Jurkat, Clone E6-1 (cell line): ENCODE measurements at regions not wholly inside any gene's neighbourhood (a gene's known extent, or its start where the extent isn't known, plus 50 kb on each side); places are given as distances from the start of the nearest gene placed in this dataset.

Experiments
- DNase-seq: peaks from one replicate; pipeline ENCODE4 v3.0.0-alpha.2; 2011; ENCODE audit warnings: low read depth, low spot score
- H3K4me3 ChIP-seq: 2 replicates; pipeline ENCODE4 v1.5.1; 2011; ENCODE audit warnings: mild to moderate bottlenecking, low read length, control low read depth, moderate library complexity

- no peak overlapping the region for H3K4me3 ChIP-seq
- DNase-seq: no peak
Observed at GRCh38 chr3:28711293-28711692, 362.7 kb upstream of the AZI2 start.

DNA sequence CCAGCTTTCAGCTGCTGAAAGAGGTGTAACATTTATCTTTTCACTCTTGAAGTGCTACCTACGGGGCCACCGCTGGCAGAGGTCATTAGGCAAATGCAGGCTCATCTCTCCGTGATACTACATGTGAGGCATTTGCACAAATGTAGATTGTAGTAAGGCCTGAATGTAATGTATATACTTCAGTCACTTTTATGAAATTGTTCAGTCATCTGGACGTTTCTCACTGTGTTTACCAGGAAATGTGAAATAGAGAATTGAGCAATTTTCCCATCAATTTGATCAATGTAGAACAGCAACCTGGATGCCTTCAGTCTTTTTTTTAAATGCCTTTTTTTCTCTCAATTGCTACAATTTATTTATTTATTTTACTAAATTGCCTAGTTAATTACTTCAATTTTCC lies 368.3 kb upstream of the AZI2 start:
- DNase-seq: no peak
- no peak overlapping the region for H3K4me3 ChIP-seq

GRCh38 chr3:28718074-28718849 lies 369.6 kb upstream of the AZI2 start:
- no peak for DNase-seq
- no peak overlapping the region for H3K4me3 ChIP-seq

GRCh38 chr3:28726840-28727239 lies 378.2 kb upstream of the AZI2 start:
- no peak overlapping the region for H3K4me3 ChIP-seq
- peak; percentile 18 for DNase-seq

GRCh38 chr3:28727307-28727706 lies 378.7 kb upstream of the AZI2 start:
- H3K4me3 ChIP-seq: no peak overlapping the region
- no peak for DNase-seq

DNA sequence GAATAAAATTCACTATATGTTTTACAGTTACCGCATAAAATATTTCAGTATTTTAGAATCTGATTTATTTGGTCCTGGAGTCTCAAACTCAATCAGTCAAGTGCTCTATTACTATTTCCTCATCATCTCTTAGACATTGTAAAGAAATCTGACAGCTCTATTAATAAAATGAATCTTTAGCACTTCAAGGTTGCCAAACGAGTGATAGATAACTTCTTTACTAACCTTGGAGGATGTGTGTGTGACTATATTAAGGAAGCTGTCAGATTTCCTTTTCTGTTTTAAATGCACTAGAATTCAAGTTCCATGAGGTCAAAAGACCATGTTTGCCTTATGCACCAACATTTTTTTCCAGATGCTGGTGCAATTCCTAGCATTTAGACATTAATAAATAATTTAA lies 389.8 kb upstream of the AZI2 start:
- no peak for DNase-seq
- H3K4me3 ChIP-seq: no peak overlapping the region

DNA sequence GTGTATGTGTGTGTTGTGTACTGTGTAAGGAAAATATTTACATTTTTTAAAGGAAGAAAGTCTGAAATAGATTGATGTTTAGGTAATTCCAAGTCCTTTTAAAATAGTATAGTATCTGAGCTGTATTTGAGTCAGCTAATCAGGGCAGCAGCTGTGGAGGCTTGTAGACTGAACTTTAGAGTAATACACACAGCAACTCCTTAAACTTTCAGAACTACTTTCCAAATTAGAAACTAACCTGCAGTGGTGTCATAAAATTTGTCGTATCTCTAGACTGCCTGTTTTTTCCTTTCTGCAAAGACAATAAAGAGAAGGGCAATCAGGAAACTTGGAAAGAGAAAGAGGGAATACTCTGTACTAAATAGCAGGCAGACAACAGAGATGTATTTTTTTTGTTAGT lies 391.0 kb upstream of the AZI2 start:
- no peak for DNase-seq
- H3K4me3 ChIP-seq: no peak overlapping the region

DNA sequence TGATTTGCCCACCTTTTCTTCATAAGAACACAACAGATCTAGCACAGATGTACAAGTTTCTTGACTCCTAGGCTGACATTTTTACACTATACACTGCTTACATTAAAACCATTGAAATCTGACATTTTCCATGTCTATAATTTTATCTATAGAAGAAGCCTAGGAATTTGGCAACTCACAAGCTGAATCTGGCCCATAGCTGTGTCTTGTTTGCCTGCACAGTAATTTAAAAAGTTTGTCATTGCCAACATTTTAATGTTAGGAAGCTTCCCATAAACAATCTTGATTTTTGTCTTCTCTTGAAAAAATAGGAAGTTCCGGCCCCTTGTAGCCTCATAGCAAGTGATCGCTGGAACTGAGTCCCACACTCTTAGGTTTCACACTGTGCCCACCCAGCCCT lies 394.6 kb upstream of the AZI2 start:
- DNase-seq: no peak

DNA sequence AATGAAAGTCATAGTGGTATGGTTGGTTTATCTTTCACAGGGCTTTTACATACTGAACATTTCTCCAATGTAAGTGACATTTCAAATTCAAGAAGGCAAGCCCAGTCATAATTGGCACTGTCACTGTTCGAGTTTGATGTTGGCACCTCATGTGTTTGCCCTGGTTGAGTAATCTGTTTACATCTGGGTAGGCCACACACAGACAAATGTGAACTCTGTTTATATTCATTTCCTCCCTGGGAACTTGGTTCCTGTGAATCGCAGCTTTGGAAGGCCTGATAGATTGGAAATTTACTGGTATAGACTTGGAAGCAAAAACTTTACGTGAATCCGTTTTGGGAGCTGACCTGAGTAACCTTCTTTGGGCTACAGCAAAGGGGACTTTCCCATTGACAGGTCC lies 395.2 kb upstream of the AZI2 start:
- no peak overlapping the region for H3K4me3 ChIP-seq
- DNase-seq: no peak

More for the DNA sequence above, 394.6 kb upstream of the AZI2 start:
- H3K4me3 ChIP-seq: no peak overlapping the region

- no peak overlapping the region for H3K4me3 ChIP-seq
- no peak for DNase-seq
Observed at GRCh38 chr3:28745436-28745835, 396.8 kb upstream of the AZI2 start.

DNA sequence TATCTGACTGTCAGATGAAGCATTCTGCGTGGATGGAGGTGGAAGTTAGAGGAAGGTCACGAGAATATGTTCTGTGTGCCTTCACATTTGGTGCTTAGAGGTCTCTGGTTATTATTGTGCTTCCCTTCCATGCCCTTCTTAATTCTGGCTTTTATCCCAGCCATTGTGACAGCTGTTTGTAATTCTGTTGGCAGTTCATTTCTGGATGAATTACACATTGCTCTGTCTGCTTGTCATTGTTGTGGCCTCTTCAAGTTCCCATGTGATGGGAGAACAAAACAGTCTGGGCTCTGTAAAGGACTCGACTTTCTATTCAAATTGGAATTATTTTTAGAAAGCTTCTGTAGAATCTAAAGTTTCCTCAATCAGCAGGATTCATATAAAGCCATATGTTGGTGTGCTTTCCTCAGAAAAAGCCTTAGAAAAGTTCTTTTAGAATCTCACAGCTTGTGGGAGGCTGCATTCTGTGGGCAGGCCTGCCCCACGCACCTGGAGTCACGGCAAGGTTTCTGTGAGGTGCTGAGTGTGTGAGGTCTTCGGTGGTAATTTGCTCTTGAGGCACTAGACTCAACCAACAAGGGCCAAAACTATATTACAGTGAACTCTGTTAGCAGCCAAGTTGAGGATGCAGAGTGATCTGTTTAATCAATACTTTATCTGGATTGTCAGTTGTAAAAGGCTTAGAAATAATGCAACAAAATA lies 397.4 kb upstream of the AZI2 start:
- DNase-seq: no peak
- no peak overlapping the region for H3K4me3 ChIP-seq

- H3K4me3 ChIP-seq: no peak overlapping the region
- no peak for DNase-seq
Observed at GRCh38 chr3:28746990-28747389, 398.4 kb upstream of the AZI2 start.

DNA sequence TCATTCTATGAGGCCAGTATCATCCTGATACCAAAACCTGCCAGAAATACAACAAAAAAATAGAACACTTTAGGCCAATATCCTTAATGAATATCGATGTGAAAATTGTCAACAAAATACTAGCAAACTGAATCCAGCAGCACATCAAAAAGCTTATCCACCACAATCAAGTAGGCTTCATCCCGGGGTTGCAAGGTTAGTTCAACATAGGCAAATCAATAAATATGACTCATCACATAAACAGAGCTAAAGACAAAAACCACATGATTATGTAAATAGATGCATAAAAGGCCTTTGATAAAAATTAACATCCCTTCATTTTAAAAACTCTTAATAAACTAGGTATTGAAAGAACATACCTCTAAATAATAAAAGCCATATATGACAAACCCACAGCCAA lies 403.2 kb upstream of the AZI2 start:
- H3K4me3 ChIP-seq: no peak overlapping the region

GRCh38 chr3:28752290-28752689 lies 403.7 kb upstream of the AZI2 start:
- no peak overlapping the region for H3K4me3 ChIP-seq
- no peak for DNase-seq

More for the DNA sequence above, 403.2 kb upstream of the AZI2 start:
- no peak for DNase-seq

DNA sequence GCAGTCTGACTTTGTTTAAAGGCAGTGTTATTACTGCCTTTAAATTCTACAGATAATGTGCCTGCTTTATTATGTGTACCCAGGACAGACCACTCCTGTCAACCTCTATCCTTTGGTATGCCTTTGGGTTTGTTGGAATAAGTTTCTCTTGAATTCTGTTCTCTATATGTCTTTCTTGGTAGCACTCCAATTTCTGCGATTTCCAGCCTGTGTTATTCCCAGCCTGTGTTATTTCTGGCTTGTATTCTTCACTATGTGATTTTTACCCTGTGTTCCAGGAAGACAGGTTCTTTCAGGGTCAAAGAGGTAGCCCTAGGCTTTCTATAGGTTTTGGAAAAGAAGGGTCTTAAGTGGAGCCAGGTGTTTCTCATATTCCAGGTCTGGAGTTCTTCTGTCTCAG lies 407.4 kb upstream of the AZI2 start:
- H3K4me3 ChIP-seq: no peak overlapping the region
- no peak for DNase-seq

- H3K4me3 ChIP-seq: no peak overlapping the region
- no peak for DNase-seq
Observed at GRCh38 chr3:28758115-28758514, 409.5 kb upstream of the AZI2 start.

DNA sequence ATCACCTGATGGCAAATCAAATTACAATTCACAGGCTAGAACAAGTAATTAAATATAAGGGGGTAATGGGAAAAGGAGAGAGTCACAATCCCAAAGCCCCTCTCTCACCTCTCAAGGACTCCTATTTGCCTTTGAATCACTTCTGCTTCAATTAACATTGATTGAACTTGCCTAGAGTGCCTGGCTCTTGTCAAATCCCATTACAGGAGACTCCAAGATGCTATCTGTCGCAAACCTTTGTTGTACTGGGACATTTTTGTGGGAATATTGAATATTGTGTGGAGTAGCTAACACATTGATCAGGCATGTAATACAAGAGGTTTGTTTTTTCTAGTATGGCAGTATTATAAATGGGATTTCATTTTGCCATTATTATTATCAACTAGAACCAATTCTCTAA lies 412.8 kb upstream of the AZI2 start:
- DNase-seq: no peak

GRCh38 chr3:28765194-28765593 lies 416.6 kb upstream of the AZI2 start:
- no peak for DNase-seq
- H3K4me3 ChIP-seq: no peak overlapping the region

More for the DNA sequence above, 412.8 kb upstream of the AZI2 start:
- H3K4me3 ChIP-seq: no peak overlapping the region

DNA sequence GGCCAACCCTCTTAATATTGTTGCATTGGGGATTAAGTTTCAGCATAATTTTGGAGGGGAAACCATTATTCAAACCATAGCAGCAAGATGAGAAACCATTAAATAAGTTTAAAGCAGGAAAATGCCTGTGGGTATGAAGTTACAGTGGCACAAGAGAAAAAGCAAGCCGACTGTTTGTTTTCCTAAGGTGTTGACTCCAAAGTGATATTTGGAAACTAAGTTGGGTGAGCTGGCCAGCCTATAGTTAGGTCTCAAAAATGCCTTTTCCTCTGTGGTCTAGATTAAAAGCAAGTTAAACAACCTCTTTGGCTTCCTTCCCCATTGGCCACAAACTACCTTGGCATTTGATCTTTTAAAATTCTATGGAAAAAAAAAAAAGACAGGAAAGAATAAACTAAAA lies 419.8 kb upstream of the AZI2 start:
- no peak for DNase-seq
- no peak overlapping the region for H3K4me3 ChIP-seq

- H3K4me3 ChIP-seq: no peak overlapping the region
- DNase-seq: no peak
Observed at GRCh38 chr3:28777806-28778475, 429.3 kb upstream of the AZI2 start.
